Left colon (tissue), 2 donors: ENCODE measurements at regions not wholly inside any gene's neighbourhood (a gene's known extent, or its start where the extent isn't known, plus 50 kb on each side); places are given as distances from the start of the nearest gene placed in this dataset.
"Not testable (repeated sequence)": the region's sequence is repeated elsewhere in the genome, so short reads cannot be mapped to it uniquely, and the experiment has no call there.

ENCODE experiments used
- ATAC-seq: fragments of 200-7000 bp; cut with Tn5 transposase; one replicate; pipeline ENCODE4 v1.9.1; 2020; ENCODE audit warnings: mild to moderate bottlenecking, moderate library complexity
- DNase-seq, 2 donors: peaks; one replicate each; pipeline ENCODE4 v3.0.0-alpha.2; 2020
- intact Hi-C, 2 donors: fragments of 100-400 bp; cut with DNase I in 1 of 2; cut with micrococcal nuclease in 1 of 2; formaldehyde crosslinking; loops; one replicate each; pipeline versions ENCODE4 v1.11.2 to v1.14.0; 2022; cut with DNase I, micrococcal nuclease
- donor health status: DM: no; HTN: no; CAD: no.
- donor health status: DM: yes; HTN: yes; CAD: no.

- DNase-seq: no peak
- ATAC-seq: no peak
- intact Hi-C loops: no loop called here
These were observed 946.5 kb upstream of the FAM98A start for GRCh38 chr2:34545486-34546136.

- intact Hi-C loops: no loop called here
- DNase-seq (no peak), ATAC-seq (no peak)
These were observed 935.7 kb upstream of the FAM98A start for GRCh38 chr2:34534761-34535160.

- ATAC-seq (no peak), DNase-seq (no peak)
- intact Hi-C loops: no loop called here
These were observed 935.2 kb upstream of the FAM98A start for GRCh38 chr2:34534341-34534740.

- ATAC-seq (no peak), DNase-seq (no peak)
- intact Hi-C loops: no loop called here
These were observed 934.6 kb upstream of the FAM98A start for GRCh38 chr2:34533585-34534183.

GRCh38 chr2:34529965-34530364, 930.9 kb upstream of the FAM98A start:
- ATAC-seq (no peak), DNase-seq (no peak)
- intact Hi-C loops: no loop called here

GRCh38 chr2:34523958-34524514, 924.9 kb upstream of the FAM98A start:
- intact Hi-C loops: no loop called here
- DNase-seq (no peak), ATAC-seq (no peak)

- DNase-seq (no peak), ATAC-seq (no peak)
- intact Hi-C loops: no loop called here
These were observed 920.6 kb upstream of the FAM98A start for GRCh38 chr2:34519659-34520058.

GRCh38 chr2:34498561-34498960, 899.5 kb upstream of the FAM98A start:
- intact Hi-C loops: no loop called here
- DNase-seq (no peak), ATAC-seq (no peak)

- DNase-seq, intact Hi-C loops, ATAC-seq: not testable (repeated sequence)
These were observed 895.1 kb upstream of the FAM98A start for GRCh38 chr2:34494192-34494591.

GRCh38 chr2:34492561-34493455, 893.7 kb upstream of the FAM98A start:
- no peak for ATAC-seq
- intact Hi-C loops: no loop called here
- no peak for DNase-seq

GRCh38 chr2:34486965-34487364, 887.9 kb upstream of the FAM98A start:
- intact Hi-C loops: no loop called here
- DNase-seq: no peak
- ATAC-seq: no peak

- intact Hi-C loops: no loop called here
- DNase-seq (no peak), ATAC-seq (no peak)
These were observed 882.4 kb upstream of the FAM98A start for GRCh38 chr2:34481542-34481941.

- intact Hi-C loops: no loop called here
- ATAC-seq (no peak), DNase-seq (no peak)
These were observed 881.3 kb upstream of the FAM98A start for GRCh38 chr2:34480366-34480765.

- DNase-seq: no peak
- ATAC-seq: no peak
- intact Hi-C loops: no loop called here
These were observed 876.1 kb upstream of the FAM98A start for GRCh38 chr2:34475156-34475555.

- DNase-seq: no peak
- intact Hi-C loops: no loop called here
- no peak for ATAC-seq
These were observed 875.5 kb upstream of the FAM98A start for GRCh38 chr2:34474646-34475045.

GRCh38 chr2:34447097-34447496, 848.0 kb upstream of the FAM98A start:
- ATAC-seq (no peak), DNase-seq (no peak)
- intact Hi-C loops: no loop called here

GRCh38 chr2:34423301-34423700, 824.2 kb upstream of the FAM98A start:
- no peak for DNase-seq
- intact Hi-C loops: no loop called here
- ATAC-seq: no peak

GRCh38 chr2:34419856-34420255, 820.8 kb upstream of the FAM98A start:
- no peak for DNase-seq
- intact Hi-C loops: no loop called here
- ATAC-seq: no peak

- DNase-seq: no peak
- no peak for ATAC-seq
- intact Hi-C loops: no loop called here
These were observed 817.8 kb upstream of the FAM98A start for GRCh38 chr2:34416856-34417255.

- ATAC-seq (no peak), DNase-seq (no peak)
These were observed 815.8 kb upstream of the FAM98A start for GRCh38 chr2:34414856-34415255.

More at GRCh38 chr2:34414856-34415255, 815.8 kb upstream of the FAM98A start:
- intact Hi-C loops: no loop called here
